Spleen (tissue), 7 donors: ENCODE measurements at regions not wholly inside any gene's neighbourhood (a gene's known extent, or its start where the extent isn't known, plus 50 kb on each side); places are given as distances from the start of the nearest gene placed in this dataset.

Experiments used
- CTCF ChIP-seq, 11 experiments: fragments of 200-600 bp in 7 of 11; fragments of 450-650 bp in 4 of 11; sonication (generic) in 4 of 11; IDR thresholded peaks in 8 of 11; conservative IDR thresholded peaks in 3 of 11; 1 replicate in 7 of 11; 2 replicates in 4 of 11; pipeline versions ENCODE4 v1.4.0 to v1.8.0; 2016 to 2021; ENCODE audit warnings: antibody characterized with exemption in 11 of 11, inconsistent platforms in 4 of 11, mild to moderate bottlenecking in 1 of 11
- POLR2A ChIP-seq, 3 donors: fragments of 450-650 bp; IDR thresholded peaks; one replicate each; pipeline ENCODE4 v1.5.1; 2017; ENCODE audit warnings: antibody characterized with exemption in 3 of 3, mild to moderate bottlenecking in 1 of 3
- donor health status: DM: no; HTN: no; CAD: no; lungs with moderate emphysema.
- donor health status: DM: no; HTN: no; CAD: no.
- donor health status: DM: no; HTN: no; CAD: no.

GRCh38 chr15:31458596-31459399, 132.2 kb downstream of the KLF13 start:
- TF ChIP-seq POLR2A (IDR thresholded peaks at IDR 0.05) (no peak), CTCF (IDR thresholded peaks at IDR 0.05 in 8 of 11, conservative IDR thresholded peaks at IDR 0.05 in 3 of 11) (no peak)
